ENCODE measurements at regions not wholly inside any gene's neighbourhood (a gene's known extent, or its start where the extent isn't known, plus 50 kb on each side); places are given as distances from the start of the nearest gene placed in this dataset.

DNA sequence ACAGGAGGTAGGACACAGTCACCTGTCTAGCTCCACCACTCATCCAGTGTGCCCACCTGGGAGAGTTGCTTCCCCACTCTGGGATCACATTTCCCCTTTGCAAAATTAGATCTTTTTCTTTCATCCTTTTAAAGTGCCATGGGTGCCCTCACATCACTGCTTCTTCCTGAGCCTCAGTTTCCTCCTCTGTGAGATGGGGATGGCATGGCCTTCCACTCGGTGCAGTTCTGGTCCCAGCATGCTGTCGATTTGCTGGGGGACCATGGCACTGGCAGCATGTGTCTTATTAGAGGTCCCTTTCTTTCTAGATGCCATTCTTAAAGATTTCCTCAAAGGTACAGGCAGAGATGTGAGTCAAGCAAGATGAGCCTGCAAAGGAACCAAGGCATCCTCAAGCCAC lies 158.3 kb upstream of the ZMIZ1 start:
- RAD21 ChIA-PET (ENCODE audit: low non-redundant PET in 1 of 2, low total read pairs in 2 of 2, uncharacterized antibody in 2 of 2, unreplicated experiment in 2 of 2): no interaction called here
- Histone ChIP-seq H3K27me3 (ENCODE audit: insufficient read depth, low read length) (no peaks in the 10 kb centered on the region), H3K4me1 (ENCODE audit: control insufficient read depth in 1 of 2, insufficient read depth in 2 of 2, low read length in 2 of 2) (peaks cover 8 to 9% of the 10 kb centered on the region in 2 experiments), H3K4me3 (replicated peaks in 1 of 2; ENCODE audit: low read depth in 1 of 2, low read length in 2 of 2) (no peak overlapping the region), H3K9me3 (ENCODE audit: control insufficient read depth in 1 of 2, insufficient read depth in 1 of 2, low read depth in 1 of 2, low read length in 2 of 2) (no peaks in the 10 kb centered on the region), H3K4me2 (ENCODE audit: low read length) (no peak overlapping the region), H4K20me1 (ENCODE audit: insufficient read depth) (no peaks in the 10 kb centered on the region), H3K27ac (ENCODE audit: low read depth, low read length) (no peak overlapping the region), H3K36me3 (ENCODE audit: control insufficient read depth in 1 of 2, insufficient read depth in 2 of 2, low read length in 2 of 2) (no peaks in the 10 kb centered on the region), H3K79me2 (ENCODE audit: insufficient read depth, low read length) (no peaks in the 10 kb centered on the region), H3K9ac (ENCODE audit: low read length) (no peak overlapping the region), H3K9me2 (ENCODE audit: insufficient read depth) (no peaks in the 10 kb centered on the region), H2AFZ (ENCODE audit: low read depth, low read length, poor library complexity, severe bottlenecking) (no peak overlapping the region)
- no peak for TF ChIP-seq SRF (IDR thresholded peaks at IDR 0.05; ENCODE audit: low read depth)
- TF ChIP-seq CBX3 (IDR thresholded peaks at IDR 0.05; ENCODE audit: low read depth): no peak
- TF ChIP-seq SIN3A (IDR thresholded peaks at IDR 0.05; ENCODE audit: low read depth): no peak
- BruUV-seq (replicated peaks): no TSS peak
- intact Hi-C loops (cut with micrococcal nuclease): no loop called here
- DNase-seq (ENCODE audit: low read depth, low spot score): no peak
- POLR2A ChIA-PET: no interaction called here
- CTCF ChIA-PET: interaction anchor here (0.6 kb wide), 1 partner anchor 160 kb away, joined by 3 read pairs; no protein-coding TSS in a partner anchor
- no peak for ATAC-seq

DNA sequence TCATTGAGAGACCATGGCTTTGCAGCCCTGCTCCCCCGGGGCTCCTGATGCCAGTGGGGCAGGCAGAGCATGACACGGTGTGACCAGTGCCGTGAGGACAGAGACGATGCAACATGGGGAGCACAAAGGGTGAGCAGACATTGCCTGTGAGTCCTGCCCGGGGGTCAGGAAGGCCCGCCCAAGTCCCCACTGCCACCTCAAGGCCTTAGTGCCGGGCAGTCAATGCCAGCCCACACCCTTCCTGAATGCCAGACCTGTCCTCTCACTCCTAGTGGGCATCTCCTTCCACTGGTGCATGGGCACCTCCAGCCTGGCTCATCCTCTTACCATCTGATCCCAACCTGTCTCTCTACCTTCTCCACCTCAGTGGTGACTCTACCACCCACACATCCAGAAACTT lies 157.9 kb upstream of the ZMIZ1 start:
- POLR2A ChIA-PET: no interaction called here
- Histone ChIP-seq H3K9me3 (ENCODE audit: control insufficient read depth in 1 of 2, insufficient read depth in 1 of 2, low read depth in 1 of 2, low read length in 2 of 2) (no peaks in the 10 kb centered on the region), H3K9me2 (ENCODE audit: insufficient read depth) (no peaks in the 10 kb centered on the region), H3K79me2 (ENCODE audit: insufficient read depth, low read length) (no peaks in the 10 kb centered on the region), H3K4me1 (ENCODE audit: control insufficient read depth in 1 of 2, insufficient read depth in 2 of 2, low read length in 2 of 2) (peaks cover 8 to 9% of the 10 kb centered on the region in 2 experiments), H3K27me3 (ENCODE audit: insufficient read depth, low read length) (no peaks in the 10 kb centered on the region), H4K20me1 (ENCODE audit: insufficient read depth) (no peaks in the 10 kb centered on the region), H3K9ac (ENCODE audit: low read length) (no peak overlapping the region), H3K36me3 (ENCODE audit: control insufficient read depth in 1 of 2, insufficient read depth in 2 of 2, low read length in 2 of 2) (no peaks in the 10 kb centered on the region), H3K27ac (ENCODE audit: low read depth, low read length) (no peak overlapping the region), H2AFZ (ENCODE audit: low read depth, low read length, poor library complexity, severe bottlenecking) (no peak overlapping the region), H3K4me2 (ENCODE audit: low read length) (no peak overlapping the region), H3K4me3 (replicated peaks in 1 of 2; ENCODE audit: low read depth in 1 of 2, low read length in 2 of 2) (no peak overlapping the region)
- DNase-seq (ENCODE audit: low read depth, low spot score) (no peak), ATAC-seq (no peak)
- intact Hi-C loops (cut with micrococcal nuclease): no loop called here
- CTCF ChIA-PET: no interaction called here
- RAD21 ChIA-PET (ENCODE audit: low non-redundant PET in 1 of 2, low total read pairs in 2 of 2, uncharacterized antibody in 2 of 2, unreplicated experiment in 2 of 2): no interaction called here
- no TSS peak for BruUV-seq (replicated peaks)
- TF ChIP-seq SP1 (IDR thresholded peaks at IDR 0.05; ENCODE audit: low read depth) (no peak), REST (IDR thresholded peaks at IDR 0.05; ENCODE audit: low read depth) (no peak), MAX (IDR thresholded peaks at IDR 0.05) (no peak), CEBPB (IDR thresholded peaks at IDR 0.05; ENCODE audit: low read depth) (no peak), POLR2A (IDR thresholded peaks at IDR 0.05; ENCODE audit: borderline replicate concordance, extremely low read depth, insufficient read depth, insufficient read length) (no peak), EZH2phosphoT487 (IDR thresholded peaks at IDR 0.05; ENCODE audit: borderline replicate concordance) (no peak), JUND (IDR thresholded peaks at IDR 0.05) (no peak), TCF7L2 (IDR thresholded peaks at IDR 0.05; ENCODE audit: borderline replicate concordance, extremely low read depth, insufficient read depth, insufficient read length) (no peak), ELF1 (IDR thresholded peaks at IDR 0.05; ENCODE audit: borderline replicate concordance, low read depth) (no peak), RAD21 (IDR thresholded peaks at IDR 0.05; ENCODE audit: low read depth) (no peak), POLR2AphosphoS5 (IDR thresholded peaks at IDR 0.05; ENCODE audit: low read depth, low read length) (no peak), CBX3 (IDR thresholded peaks at IDR 0.05; ENCODE audit: low read depth) (no peak), YY1 (IDR thresholded peaks at IDR 0.05; ENCODE audit: extremely low read depth, insufficient replicate concordance, low read depth, low read length) (no peak), ZFX (IDR thresholded peaks at IDR 0.05) (no peak), FOSL1 (IDR thresholded peaks at IDR 0.05; ENCODE audit: low read depth) (no peak), SRF (IDR thresholded peaks at IDR 0.05; ENCODE audit: low read depth) (no peak)
- TF ChIP-seq, protein P1, sequence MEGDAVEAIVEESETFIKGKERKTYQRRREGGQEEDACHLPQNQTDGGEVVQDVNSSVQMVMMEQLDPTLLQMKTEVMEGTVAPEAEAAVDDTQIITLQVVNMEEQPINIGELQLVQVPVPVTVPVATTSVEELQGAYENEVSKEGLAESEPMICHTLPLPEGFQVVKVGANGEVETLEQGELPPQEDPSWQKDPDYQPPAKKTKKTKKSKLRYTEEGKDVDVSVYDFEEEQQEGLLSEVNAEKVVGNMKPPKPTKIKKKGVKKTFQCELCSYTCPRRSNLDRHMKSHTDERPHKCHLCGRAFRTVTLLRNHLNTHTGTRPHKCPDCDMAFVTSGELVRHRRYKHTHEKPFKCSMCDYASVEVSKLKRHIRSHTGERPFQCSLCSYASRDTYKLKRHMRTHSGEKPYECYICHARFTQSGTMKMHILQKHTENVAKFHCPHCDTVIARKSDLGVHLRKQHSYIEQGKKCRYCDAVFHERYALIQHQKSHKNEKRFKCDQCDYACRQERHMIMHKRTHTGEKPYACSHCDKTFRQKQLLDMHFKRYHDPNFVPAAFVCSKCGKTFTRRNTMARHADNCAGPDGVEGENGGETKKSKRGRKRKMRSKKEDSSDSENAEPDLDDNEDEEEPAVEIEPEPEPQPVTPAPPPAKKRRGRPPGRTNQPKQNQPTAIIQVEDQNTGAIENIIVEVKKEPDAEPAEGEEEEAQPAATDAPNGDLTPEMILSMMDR (IDR thresholded peaks at IDR 0.05 in 2 of 3, conservative IDR thresholded peaks at IDR 0.05 in 1 of 3; ENCODE audit: borderline replicate concordance in 1 of 3, insufficient read depth in 1 of 3, low read depth in 2 of 3, low read length in 2 of 3): no peak

Data from HCT116 (cell line).